ENCODE measurements at regions not wholly inside any gene's neighbourhood (a gene's known extent, or its start where the extent isn't known, plus 50 kb on each side); places are given as distances from the start of the nearest gene placed in this dataset.

DNA sequence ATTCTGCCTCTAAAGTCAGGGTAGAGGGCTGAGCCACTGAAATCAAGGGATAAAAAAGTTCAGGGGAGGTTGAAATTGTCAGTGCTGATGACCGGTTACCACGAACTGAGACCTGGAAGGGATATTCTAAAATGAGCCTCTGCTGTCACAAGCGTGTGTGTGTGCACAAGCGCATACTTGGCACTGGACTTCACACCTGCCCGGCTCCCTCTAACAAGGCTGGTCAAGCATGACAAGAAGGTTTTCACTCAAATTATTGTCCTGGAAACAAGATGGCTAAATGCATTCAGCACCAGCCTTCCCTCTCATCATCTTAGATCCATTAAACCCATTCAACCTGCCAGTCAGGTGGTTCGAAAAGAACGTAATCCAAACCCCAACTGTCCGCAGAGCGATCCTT is 54.8 kb upstream of the CECR2 start:
- Histone ChIP-seq H3K27me3 (ENCODE audit: control insufficient read depth, insufficient read depth, low read length) (no peaks in the 10 kb centered on the region), H3K4me3 (ENCODE audit: insufficient read depth, low read depth, low read length) (no peak overlapping the region), H3K4me2 (ENCODE audit: low read depth, low read length) (no peak overlapping the region), H4K8ac (ENCODE audit: low read depth in 2 of 2, low read length in 2 of 2) (no peak overlapping the region), H3K14ac (replicated peaks; ENCODE audit: low read depth, low read length) (no peak overlapping the region), H3K18ac (ENCODE audit: low read depth, low read length) (no peak overlapping the region), H2AK5ac (ENCODE audit: low read depth, low read length) (no peak overlapping the region), H2BK120ac (ENCODE audit: low read depth, low read length) (no peak overlapping the region), H3K23ac (ENCODE audit: low read depth, low read length) (no peak overlapping the region), H4K91ac (ENCODE audit: insufficient read depth, low read depth, low read length) (no peak overlapping the region), H4K20me1 (ENCODE audit: insufficient read depth, low read length) (no peaks in the 10 kb centered on the region), H3K4me1 (ENCODE audit: control insufficient read depth, insufficient read depth, low read length) (no peaks in the 10 kb centered on the region), H2BK15ac (ENCODE audit: low read depth, low read length) (no peak overlapping the region), H2AFZ (replicated peaks; ENCODE audit: low read length, poor library complexity) (no peak overlapping the region), H3K9ac (ENCODE audit: low read depth, low read length) (no peak overlapping the region), H4K5ac (ENCODE audit: low read depth, low read length) (no peak overlapping the region), H3K79me1 (ENCODE audit: low read depth in 1 of 2, low read length in 2 of 2) (no peaks in the 10 kb centered on the region), H2AK9ac (replicated peaks; ENCODE audit: low read depth, low read length, poor library complexity) (no peak overlapping the region), H3K9me3 (ENCODE audit: control insufficient read depth, insufficient read depth, low read length) (0 out of 2 replicates have a peak, but pooled peaks cover 3% of the 10 kb centered on the region), H3K36me3 (ENCODE audit: control insufficient read depth, insufficient read depth, low read length) (no peaks in the 10 kb centered on the region), H3K9me1 (ENCODE audit: insufficient read depth, low read length) (no peaks in the 10 kb centered on the region), H3K4ac (ENCODE audit: low read depth, low read length) (no peak overlapping the region), H3K27ac (ENCODE audit: insufficient read depth, low read length) (no peak overlapping the region), H2BK20ac (ENCODE audit: low read depth, low read length) (no peak overlapping the region), H2BK5ac (ENCODE audit: low read depth, low read length, poor library complexity, severe bottlenecking) (no peak overlapping the region), H3K56ac (ENCODE audit: extremely low read depth, insufficient read depth, low read length) (no peak overlapping the region)
- BruUV-seq (replicated peaks) = no TSS peak
- dilution Hi-C loops (cut with HindIII; ENCODE audit: low sequenced_read_pairs, unreplicated experiment) (no loop called here), in situ Hi-C loops (cut with MboI; ENCODE audit: low sequenced_read_pairs) (no loop called here), intact Hi-C loops (cut with micrococcal nuclease) (no loop called here)
- CTCF ChIA-PET = no interaction called here
- WGBS, 2 experiments (ENCODE audit: extremely low coverage in 2 of 2, insufficient read length in 1 of 2) = 92% methylated on average over 3 of the region's 9 CpGs; no CpG with 5 or more reads in 1 of the 2 experiments
- POLR2A ChIA-PET (ENCODE audit: unreplicated experiment) = no interaction called here
- ATAC-seq (ENCODE audit: low read depth) (no peak), DNase-seq (no peak)
- TF ChIP-seq, protein P1, sequence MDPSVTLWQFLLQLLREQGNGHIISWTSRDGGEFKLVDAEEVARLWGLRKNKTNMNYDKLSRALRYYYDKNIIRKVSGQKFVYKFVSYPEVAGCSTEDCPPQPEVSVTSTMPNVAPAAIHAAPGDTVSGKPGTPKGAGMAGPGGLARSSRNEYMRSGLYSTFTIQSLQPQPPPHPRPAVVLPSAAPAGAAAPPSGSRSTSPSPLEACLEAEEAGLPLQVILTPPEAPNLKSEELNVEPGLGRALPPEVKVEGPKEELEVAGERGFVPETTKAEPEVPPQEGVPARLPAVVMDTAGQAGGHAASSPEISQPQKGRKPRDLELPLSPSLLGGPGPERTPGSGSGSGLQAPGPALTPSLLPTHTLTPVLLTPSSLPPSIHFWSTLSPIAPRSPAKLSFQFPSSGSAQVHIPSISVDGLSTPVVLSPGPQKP (IDR thresholded peaks at IDR 0.05; ENCODE audit: borderline replicate concordance, low read depth, low read length) = no peak
- no peak for TF ChIP-seq FOS (IDR thresholded peaks at IDR 0.05; ENCODE audit: low read depth, low read length)
- TF ChIP-seq CEBPB (IDR thresholded peaks at IDR 0.05; ENCODE audit: low read depth, low read length) = no peak
- no peak for TF ChIP-seq CHD1 (IDR thresholded peaks at IDR 0.05; ENCODE audit: low read depth, low read length)
- no peak for TF ChIP-seq MAFK (IDR thresholded peaks at IDR 0.05; ENCODE audit: low read depth, low read length)
- no peak for TF ChIP-seq RCOR1 (IDR thresholded peaks at IDR 0.05; ENCODE audit: insufficient replicate concordance, low read length)
- TF ChIP-seq MXI1 (IDR thresholded peaks at IDR 0.05; ENCODE audit: borderline replicate concordance, low read depth, low read length) = no peak
- TF ChIP-seq, protein P2, sequence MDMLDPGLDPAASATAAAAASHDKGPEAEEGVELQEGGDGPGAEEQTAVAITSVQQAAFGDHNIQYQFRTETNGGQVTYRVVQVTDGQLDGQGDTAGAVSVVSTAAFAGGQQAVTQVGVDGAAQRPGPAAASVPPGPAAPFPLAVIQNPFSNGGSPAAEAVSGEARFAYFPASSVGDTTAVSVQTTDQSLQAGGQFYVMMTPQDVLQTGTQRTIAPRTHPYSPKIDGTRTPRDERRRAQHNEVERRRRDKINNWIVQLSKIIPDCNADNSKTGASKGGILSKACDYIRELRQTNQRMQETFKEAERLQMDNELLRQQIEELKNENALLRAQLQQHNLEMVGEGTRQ (IDR thresholded peaks at IDR 0.05; ENCODE audit: low read depth, low read length) = no peak
- TF ChIP-seq MAZ (IDR thresholded peaks at IDR 0.05; ENCODE audit: borderline replicate concordance, low read depth, low read length) = no peak
- TF ChIP-seq, protein P3, sequence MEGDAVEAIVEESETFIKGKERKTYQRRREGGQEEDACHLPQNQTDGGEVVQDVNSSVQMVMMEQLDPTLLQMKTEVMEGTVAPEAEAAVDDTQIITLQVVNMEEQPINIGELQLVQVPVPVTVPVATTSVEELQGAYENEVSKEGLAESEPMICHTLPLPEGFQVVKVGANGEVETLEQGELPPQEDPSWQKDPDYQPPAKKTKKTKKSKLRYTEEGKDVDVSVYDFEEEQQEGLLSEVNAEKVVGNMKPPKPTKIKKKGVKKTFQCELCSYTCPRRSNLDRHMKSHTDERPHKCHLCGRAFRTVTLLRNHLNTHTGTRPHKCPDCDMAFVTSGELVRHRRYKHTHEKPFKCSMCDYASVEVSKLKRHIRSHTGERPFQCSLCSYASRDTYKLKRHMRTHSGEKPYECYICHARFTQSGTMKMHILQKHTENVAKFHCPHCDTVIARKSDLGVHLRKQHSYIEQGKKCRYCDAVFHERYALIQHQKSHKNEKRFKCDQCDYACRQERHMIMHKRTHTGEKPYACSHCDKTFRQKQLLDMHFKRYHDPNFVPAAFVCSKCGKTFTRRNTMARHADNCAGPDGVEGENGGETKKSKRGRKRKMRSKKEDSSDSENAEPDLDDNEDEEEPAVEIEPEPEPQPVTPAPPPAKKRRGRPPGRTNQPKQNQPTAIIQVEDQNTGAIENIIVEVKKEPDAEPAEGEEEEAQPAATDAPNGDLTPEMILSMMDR (conservative IDR thresholded peaks at IDR 0.05; ENCODE audit: low read depth, low read length) = no peak
- no peak for TF ChIP-seq BHLHE40 (IDR thresholded peaks at IDR 0.05; ENCODE audit: low read depth, low read length)
- no peak for TF ChIP-seq POLR2A (IDR thresholded peaks at IDR 0.05; ENCODE audit: low read depth, low read length)
- TF ChIP-seq RFX5 (IDR thresholded peaks at IDR 0.05; ENCODE audit: low read depth, low read length) = no peak
- TF ChIP-seq NFE2L2 (IDR thresholded peaks at IDR 0.05; ENCODE audit: low read depth, low read length) = no peak
- TF ChIP-seq RAD21 (IDR thresholded peaks at IDR 0.05; ENCODE audit: low read length) = no peak
- no peak for TF ChIP-seq SMC3 (IDR thresholded peaks at IDR 0.05; ENCODE audit: low read depth, low read length)

All from IMR-90 (cell line).